PFSK-1 (cell line): ENCODE measurements at regions not wholly inside any gene's neighbourhood (a gene's known extent, or its start where the extent isn't known, plus 50 kb on each side); places are given as distances from the start of the nearest gene placed in this dataset.

ENCODE experiments used
- FOXP2 ChIP-seq: optimal IDR thresholded peaks from 2 replicates; pipeline ENCODE3; 2011; ENCODE audit warnings: borderline replicate concordance, control low read depth, inconsistent platforms; ENCODE audit not compliant: insufficient read depth; ENCODE audit errors: extremely low read length, extremely low read depth
- POLR2AphosphoS5 ChIP-seq: IDR thresholded peaks from 2 replicates; pipeline ENCODE4 v1.6.1; 2012; ENCODE audit warnings: low read depth, mild to moderate bottlenecking, control low read depth, low read length, moderate library complexity
- SIN3A ChIP-seq: IDR thresholded peaks from 2 replicates; pipeline ENCODE4 v1.6.1; 2012; ENCODE audit warnings: mild to moderate bottlenecking, low read length, moderate library complexity, borderline replicate concordance; ENCODE audit not compliant: insufficient read depth
- TAF1 ChIP-seq: IDR thresholded peaks from 2 replicates; pipeline ENCODE4 v1.6.1; 2012; ENCODE audit warnings: low read length, control low read depth, borderline replicate concordance; ENCODE audit not compliant: insufficient read depth
- TF ChIP-seq, protein P1 (sequence below), 2 experiments: IDR thresholded peaks; 2 replicates each; pipeline versions ENCODE4 v1.6.1 to v1.8.0; 2011 to 2012; ENCODE audit warnings: low read depth in 2 of 2, low read length in 2 of 2, control low read depth in 1 of 2, inconsistent platforms in 1 of 2, mild to moderate bottlenecking in 1 of 2, moderate library complexity in 1 of 2; ENCODE audit not compliant: insufficient read depth in 1 of 2

- TF ChIP-seq FOXP2 (no peak), SIN3A (no peak), POLR2AphosphoS5 (no peak), TAF1 (no peak)
- TF ChIP-seq, protein P1, sequence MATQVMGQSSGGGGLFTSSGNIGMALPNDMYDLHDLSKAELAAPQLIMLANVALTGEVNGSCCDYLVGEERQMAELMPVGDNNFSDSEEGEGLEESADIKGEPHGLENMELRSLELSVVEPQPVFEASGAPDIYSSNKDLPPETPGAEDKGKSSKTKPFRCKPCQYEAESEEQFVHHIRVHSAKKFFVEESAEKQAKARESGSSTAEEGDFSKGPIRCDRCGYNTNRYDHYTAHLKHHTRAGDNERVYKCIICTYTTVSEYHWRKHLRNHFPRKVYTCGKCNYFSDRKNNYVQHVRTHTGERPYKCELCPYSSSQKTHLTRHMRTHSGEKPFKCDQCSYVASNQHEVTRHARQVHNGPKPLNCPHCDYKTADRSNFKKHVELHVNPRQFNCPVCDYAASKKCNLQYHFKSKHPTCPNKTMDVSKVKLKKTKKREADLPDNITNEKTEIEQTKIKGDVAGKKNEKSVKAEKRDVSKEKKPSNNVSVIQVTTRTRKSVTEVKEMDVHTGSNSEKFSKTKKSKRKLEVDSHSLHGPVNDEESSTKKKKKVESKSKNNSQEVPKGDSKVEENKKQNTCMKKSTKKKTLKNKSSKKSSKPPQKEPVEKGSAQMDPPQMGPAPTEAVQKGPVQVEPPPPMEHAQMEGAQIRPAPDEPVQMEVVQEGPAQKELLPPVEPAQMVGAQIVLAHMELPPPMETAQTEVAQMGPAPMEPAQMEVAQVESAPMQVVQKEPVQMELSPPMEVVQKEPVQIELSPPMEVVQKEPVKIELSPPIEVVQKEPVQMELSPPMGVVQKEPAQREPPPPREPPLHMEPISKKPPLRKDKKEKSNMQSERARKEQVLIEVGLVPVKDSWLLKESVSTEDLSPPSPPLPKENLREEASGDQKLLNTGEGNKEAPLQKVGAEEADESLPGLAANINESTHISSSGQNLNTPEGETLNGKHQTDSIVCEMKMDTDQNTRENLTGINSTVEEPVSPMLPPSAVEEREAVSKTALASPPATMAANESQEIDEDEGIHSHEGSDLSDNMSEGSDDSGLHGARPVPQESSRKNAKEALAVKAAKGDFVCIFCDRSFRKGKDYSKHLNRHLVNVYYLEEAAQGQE (IDR thresholded peaks at IDR 0.05; ENCODE audit: insufficient read depth in 1 of 2, low read depth in 2 of 2, low read length in 2 of 2) = no peak
These were observed 132.2 kb upstream of the PRICKLE2 start for GRCh38 chr3:64357481-64357880.

GRCh38 chr3:64355401-64355807, 130.1 kb upstream of the PRICKLE2 start:
- TF ChIP-seq TAF1 (no peak), POLR2AphosphoS5 (no peak), FOXP2 (no peak), SIN3A (no peak)
- TF ChIP-seq, protein P1 (IDR thresholded peaks at IDR 0.05; ENCODE audit: insufficient read depth in 1 of 2, low read depth in 2 of 2, low read length in 2 of 2) = no peak

GRCh38 chr3:64354956-64355355, 129.7 kb upstream of the PRICKLE2 start:
- no peak for TF ChIP-seq FOXP2
- TF ChIP-seq, protein P1 (IDR thresholded peaks at IDR 0.05; ENCODE audit: insufficient read depth in 1 of 2, low read depth in 2 of 2, low read length in 2 of 2) = no peak

GRCh38 chr3:64354221-64354620, 129.0 kb upstream of the PRICKLE2 start:
- TF ChIP-seq SIN3A (no peak), FOXP2 (no peak), POLR2AphosphoS5 (no peak), TAF1 (no peak)
- TF ChIP-seq, protein P1 (IDR thresholded peaks at IDR 0.05; ENCODE audit: insufficient read depth in 1 of 2, low read depth in 2 of 2, low read length in 2 of 2) = no peak

GRCh38 chr3:64353226-64353625, 128.0 kb upstream of the PRICKLE2 start:
- TF ChIP-seq, protein P1 (IDR thresholded peaks at IDR 0.05; ENCODE audit: insufficient read depth in 1 of 2, low read depth in 2 of 2, low read length in 2 of 2) = no peak
- TF ChIP-seq POLR2AphosphoS5 = no peak
- no peak for TF ChIP-seq SIN3A
- TF ChIP-seq FOXP2 = no peak
- TF ChIP-seq TAF1 = no peak
